ENCODE measurements at regions not wholly inside any gene's neighbourhood (a gene's known extent, or its start where the extent isn't known, plus 50 kb on each side); places are given as distances from the start of the nearest gene placed in this dataset.

GRCh38 chr7:32385316-32385956 lies 104.7 kb downstream of the LSM5 start:
- no peak for TF ChIP-seq CTCF (conservative IDR thresholded peaks at IDR 0.05; ENCODE audit: low read depth, low read length)
- no peak for DNase-seq (ENCODE audit: low read depth)
- H3K4me3 ChIP-seq (ENCODE audit: low read length), result no peak overlapping the region

- no peak for TF ChIP-seq CTCF (conservative IDR thresholded peaks at IDR 0.05; ENCODE audit: low read depth, low read length)
- no peak overlapping the region for H3K4me3 ChIP-seq (ENCODE audit: low read length)
- DNase-seq (ENCODE audit: low read depth), result no peak
These were observed 109.1 kb downstream of the LSM5 start for GRCh38 chr7:32381024-32381601.

- TF ChIP-seq CTCF (conservative IDR thresholded peaks at IDR 0.05; ENCODE audit: low read depth, low read length), result no peak
- DNase-seq (ENCODE audit: low read depth), result no peak
- H3K4me3 ChIP-seq (ENCODE audit: low read length), result no peak overlapping the region
These were observed 110.6 kb downstream of the LSM5 start for GRCh38 chr7:32379510-32380112.

- DNase-seq (ENCODE audit: low read depth), result no peak
- H3K4me3 ChIP-seq (ENCODE audit: low read length), result no peak overlapping the region
- no peak for TF ChIP-seq CTCF (conservative IDR thresholded peaks at IDR 0.05; ENCODE audit: low read depth, low read length)
These were observed 111.2 kb downstream of the LSM5 start for GRCh38 chr7:32378988-32379387.

- no peak for DNase-seq (ENCODE audit: low read depth)
- no peak overlapping the region for H3K4me3 ChIP-seq (ENCODE audit: low read length)
- TF ChIP-seq CTCF (conservative IDR thresholded peaks at IDR 0.05; ENCODE audit: low read depth, low read length), result no peak
These were observed 125.6 kb downstream of the LSM5 start for GRCh38 chr7:32364581-32364980.

GRCh38 chr7:32360127-32360526 lies 130.1 kb downstream of the LSM5 start:
- DNase-seq (ENCODE audit: low read depth), result no peak
- no peak overlapping the region for H3K4me3 ChIP-seq (ENCODE audit: low read length)
- TF ChIP-seq CTCF (conservative IDR thresholded peaks at IDR 0.05; ENCODE audit: low read depth, low read length), result no peak

Data from retinal pigment epithelial cell (primary cell).